ENCODE measurements at regions not wholly inside any gene's neighbourhood (a gene's known extent, or its start where the extent isn't known, plus 50 kb on each side); places are given as distances from the start of the nearest gene placed in this dataset.
"Not testable (repeated sequence)": the region's sequence is repeated elsewhere in the genome, so short reads cannot be mapped to it uniquely, and the experiment has no call there.

DNA sequence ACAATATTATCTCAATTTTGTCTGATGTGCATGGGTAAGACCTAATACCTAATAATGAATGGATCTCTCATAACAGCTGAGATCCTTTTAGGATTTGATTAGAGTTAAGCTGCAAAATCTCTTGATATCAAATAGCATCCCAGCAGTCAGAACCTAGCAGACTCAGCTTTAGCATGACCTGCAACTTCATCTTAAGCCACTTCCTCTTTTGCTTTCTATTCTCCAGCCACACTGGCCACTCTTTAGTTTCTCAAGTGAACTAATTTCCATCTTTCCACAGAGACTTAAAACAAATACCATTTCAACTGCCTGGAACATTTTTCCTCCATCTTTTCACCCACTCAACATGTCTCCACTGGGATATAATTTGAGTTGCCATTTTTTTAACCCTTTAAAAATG lies 1251.6 kb upstream of the ZEB2 start:
- DNase-seq, result no peak

DNA sequence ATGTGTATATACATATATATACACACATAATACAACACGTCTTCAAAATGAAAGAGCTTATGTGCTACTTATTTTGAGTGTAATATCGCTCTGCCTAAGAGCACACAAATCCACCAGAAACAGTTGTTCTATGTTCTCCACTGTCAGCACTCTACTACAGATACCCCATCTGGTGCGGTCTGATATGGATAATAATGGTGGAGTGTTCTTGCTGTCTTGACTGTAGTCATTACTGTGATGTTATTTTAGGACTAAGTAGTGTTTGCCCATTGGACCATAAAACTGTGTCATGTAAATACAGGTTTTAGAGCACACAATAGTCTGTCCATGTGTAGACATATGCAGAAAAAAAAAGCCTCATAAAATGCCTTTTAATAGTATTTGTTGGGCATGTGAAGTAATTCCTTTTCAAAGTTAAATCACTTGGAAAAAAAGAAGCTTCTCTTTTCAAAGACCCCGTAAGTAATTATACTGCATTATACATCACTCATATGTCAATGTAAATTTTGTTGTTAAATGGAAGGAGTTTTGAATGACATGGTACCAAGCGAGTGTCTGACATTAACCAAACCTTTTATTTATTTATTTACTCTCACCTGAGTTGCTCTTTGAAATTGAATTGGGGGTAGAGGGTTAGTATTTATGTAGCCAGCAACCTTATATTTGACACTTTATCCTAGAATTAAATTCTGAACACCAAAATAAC lies 1249.2 kb upstream of the ZEB2 start:
- DNase-seq, result no peak

DNA sequence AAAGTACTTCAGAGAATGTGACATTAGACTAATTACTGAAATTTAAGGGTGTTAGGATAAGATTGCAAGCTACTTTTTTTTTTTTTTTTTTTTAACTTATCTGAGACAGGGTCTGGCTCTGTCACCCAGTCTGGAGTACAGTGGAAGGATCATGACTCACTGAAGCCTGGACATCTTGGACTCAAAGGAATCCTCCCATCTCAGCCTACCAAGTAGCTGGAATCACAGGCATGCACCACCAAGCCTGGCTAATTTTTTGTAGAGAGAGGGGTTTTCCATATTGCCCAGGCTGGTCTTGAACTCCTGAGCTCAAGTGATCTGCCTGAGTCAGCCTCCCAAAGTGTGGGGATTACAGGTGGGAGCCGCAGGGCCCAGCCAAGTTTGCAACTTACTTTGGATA lies 1246.0 kb upstream of the ZEB2 start:
- no peak for DNase-seq

DNA sequence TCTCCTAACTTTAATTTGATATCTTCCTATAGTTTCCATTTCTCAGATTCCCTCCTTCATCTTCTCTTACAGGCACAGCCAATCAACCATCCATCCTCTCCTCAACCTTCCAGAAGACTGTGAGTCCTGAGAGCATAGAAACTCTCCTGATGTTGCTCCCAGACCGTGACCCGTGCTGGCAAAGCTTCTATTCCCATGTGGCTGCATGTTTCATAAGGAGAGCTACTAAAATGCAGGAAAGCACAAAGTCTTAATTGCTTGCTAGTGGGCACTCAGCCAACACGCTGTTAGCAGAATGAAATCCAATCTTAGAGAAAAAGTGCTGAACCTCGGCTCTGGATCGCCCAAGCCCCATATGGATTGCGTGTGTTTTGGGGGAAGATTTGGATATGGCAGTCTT lies 1244.7 kb upstream of the ZEB2 start:
- DNase-seq, result peak; percentile 58

DNA sequence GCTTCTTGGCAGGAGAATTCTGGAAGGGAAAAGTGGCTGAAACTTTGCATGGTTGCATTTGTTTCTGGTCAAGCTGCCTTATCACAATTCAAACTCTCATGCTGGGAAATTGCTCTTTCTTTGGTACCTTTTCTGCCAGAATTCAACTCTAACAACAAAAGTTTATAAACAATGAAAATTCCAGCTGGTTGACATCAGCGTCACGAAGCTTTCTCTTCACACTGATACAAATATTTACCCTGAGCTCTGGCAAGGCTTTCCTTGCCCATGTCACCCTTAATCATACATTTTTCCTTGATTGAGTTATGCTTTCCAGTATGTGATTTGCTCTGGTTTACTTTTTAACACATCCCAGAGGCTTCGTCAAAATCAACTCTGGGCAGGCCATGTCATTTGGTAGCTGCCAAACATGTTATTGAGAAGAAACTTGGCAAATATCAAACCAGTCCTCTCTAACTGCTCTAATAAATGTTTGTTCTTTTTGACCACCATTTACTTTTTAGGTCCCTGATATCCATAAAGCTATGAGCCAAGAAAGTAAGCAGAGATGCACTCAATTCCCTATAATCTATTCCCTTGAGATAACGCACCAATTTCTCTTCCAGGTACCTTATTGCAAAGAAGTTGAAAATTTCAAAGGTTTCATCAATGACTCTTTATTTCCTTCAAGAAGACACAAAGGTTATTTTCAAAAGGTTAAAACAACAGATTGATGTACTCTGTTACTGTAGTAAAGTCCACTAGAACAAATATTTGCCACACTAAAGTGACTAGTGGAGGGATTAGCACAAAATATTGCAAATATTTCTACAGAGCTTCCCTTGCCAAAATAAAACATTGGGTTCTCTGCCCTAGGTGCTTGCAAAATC lies 1241.1 kb upstream of the ZEB2 start:
- DNase-seq, result no peak

DNA sequence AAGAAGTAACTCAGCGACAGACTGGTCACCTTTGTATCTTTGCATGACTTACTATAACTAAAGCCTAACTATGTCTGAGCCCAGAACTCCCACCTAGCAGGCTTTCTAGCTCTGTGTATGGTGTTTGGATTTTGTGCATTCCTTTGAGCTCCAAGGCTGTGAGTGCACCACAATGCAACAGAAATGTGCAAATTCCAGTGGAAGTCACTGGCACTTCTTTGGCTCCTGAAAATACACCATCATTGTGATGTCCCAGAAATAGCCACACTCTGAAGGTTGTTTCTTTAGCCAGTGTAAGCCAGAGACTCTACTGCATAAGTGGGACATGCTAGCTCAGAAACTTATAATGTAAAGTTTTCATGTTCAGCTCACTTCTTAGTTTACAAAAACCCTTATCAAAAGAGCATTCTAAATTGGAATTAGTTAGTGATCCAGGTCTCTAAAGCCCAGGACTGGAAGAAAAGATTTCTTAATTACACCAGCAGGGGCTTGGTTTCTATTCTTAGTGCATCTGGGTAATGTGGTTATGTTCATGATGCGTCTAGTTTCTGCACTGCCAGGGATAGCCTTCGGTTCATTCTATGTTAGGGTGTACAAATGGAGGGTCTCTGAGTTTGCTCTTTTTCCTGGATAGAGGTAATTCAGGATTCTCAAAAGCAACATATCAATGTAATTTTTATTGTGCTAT lies 1239.5 kb upstream of the ZEB2 start:
- DNase-seq, result no peak

DNA sequence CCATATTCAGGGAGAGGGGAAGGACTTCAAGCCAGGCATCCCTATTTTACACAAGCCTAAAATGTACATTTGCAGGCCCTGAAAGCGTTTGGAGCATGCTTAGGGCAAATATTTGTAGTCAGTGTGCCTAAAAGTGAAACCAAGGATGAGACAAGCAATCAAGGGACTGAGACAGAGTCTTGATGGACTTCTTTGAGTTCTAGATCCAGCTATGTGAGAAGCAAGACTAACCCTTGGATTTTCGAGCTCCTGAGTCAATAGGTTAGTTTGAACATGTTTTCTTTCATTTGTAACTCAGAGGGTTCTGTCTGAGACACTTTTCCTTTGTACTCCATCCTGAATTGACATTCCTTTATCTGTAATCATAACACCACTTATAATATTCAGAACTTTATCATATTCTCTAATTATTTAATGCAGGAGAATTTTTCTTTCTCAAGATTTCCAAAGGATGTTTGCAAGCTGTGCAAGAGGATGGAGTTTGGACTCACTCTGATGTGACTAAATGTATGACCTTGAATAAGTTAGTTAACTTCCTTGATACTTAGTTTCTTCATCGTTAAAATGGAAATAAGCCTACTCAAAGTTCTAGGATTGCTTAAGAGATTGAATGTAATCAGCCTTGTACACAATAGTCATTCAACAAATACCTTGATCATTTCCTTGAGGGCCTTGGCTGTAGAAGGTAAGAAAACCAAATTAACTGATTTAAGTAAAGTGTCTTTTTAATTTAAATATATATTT lies 1237.8 kb upstream of the ZEB2 start:
- DNase-seq, result no peak

DNA sequence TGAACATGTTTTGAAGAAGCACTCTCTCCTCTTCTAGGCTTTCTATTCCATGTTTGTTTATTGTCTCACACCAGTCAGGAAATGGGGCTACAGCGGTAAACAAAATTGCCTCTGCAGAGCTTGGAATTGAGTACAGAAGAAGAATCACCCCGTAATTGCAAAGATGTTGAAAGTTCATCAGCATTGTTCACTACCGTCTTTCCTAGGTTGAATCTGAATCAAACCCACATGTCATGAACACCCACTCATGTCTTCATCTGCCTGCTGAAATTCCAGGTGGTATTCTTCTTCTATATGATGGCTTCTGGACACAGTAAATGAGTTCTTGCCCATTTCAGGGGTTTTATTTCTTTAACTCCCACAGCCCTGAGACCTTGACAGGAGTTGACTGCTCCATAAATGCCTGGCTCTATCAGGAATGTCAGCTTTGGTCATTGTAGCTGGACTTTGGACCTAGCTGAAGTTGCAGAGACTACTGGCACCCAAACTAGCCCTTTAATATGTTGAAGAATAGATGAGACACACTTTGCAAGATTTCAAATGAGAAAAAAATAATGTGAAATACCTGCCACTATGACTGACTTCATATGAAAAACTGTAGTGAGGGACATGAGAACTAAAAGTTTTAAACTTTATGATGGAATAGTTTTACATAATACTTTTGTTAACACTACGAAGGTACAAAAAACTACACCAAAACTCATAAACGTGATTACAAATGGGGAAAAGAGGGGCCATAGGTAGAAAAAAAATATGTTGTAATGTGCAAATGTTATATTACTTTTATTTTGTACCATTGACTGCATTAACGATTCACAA lies 1235.3 kb upstream of the ZEB2 start:
- no peak for DNase-seq

DNA sequence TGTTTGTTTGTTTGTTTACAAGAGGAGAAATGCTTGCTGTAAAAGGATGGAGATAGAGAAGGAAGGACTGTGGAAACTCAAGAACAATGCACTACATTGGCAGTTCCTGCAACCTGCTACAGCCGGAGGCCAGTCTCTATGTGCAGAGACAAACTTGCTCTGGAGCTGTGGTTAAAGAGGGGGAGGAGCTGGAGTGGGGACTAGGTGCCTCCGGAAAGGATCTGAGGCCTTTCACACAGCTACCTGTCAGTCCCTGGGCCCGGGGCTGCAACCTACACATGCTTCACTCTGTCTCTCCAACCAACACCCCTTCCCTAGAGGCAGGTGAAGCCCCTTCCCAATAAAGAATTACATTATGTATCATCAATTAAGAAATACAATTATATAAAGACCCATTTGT lies 1234.0 kb upstream of the ZEB2 start:
- DNase-seq, result no peak

DNA sequence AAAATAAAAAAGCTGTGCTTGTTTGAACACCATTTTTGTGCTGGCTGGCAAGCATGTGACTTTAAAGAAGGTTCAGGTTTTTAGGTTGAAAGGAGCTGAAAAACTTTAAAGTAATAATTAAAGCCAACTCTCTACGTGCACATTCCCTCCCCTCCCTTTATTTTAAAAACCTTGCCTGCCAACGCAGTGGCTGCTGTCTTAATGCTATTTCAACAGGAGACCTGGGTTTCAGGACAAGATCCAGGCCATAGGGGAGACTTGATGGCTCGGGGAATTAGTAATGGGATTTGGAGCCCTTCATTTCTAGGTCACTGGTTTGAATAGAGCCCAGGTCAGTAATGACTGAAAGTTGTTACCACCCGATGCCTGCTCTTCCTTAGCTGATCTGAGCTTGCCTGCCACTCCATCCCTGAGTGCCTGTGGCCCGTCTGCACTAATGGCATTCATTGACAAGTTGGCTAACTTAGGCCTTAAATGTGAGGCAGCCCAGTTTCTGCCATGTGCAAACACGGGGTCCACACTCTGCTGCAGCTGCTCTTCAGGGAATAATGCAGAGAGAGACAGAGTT lies 1233.2 kb upstream of the ZEB2 start:
- DNase-seq, result no peak

DNA sequence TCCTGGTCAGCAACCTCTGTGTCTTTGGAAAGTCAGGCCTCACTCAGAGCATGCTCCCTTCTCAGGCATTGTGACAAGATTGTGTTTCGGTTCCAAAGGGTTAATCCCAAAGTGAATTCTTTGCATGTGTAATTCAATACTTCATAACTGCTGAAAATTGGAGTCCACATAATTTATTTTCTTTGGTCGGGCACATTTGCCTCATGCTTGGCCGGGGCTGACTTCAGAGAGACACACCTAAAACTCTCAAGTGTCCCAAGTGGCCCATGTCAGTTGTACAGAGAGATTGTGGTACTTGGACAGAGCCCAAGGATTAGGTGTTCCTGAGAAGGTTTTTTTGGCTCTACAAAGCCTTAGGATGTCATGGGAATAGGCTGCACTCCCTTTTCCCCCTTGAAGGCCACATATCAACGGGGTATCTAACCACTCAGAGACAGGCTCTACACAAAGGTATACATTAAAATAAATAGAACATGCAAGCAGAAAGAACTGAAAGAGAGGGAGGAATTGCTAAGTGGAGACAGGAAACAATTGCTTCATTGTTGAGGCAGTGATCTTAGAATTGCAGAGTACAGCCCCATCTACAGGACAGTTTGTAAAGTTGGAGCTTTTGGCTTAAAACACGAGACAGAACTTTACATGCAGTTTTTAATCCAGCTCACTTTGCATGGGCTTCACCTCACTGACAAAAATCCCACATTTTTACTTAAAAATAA lies 1232.3 kb upstream of the ZEB2 start:
- peak; percentile 74 for DNase-seq

DNA sequence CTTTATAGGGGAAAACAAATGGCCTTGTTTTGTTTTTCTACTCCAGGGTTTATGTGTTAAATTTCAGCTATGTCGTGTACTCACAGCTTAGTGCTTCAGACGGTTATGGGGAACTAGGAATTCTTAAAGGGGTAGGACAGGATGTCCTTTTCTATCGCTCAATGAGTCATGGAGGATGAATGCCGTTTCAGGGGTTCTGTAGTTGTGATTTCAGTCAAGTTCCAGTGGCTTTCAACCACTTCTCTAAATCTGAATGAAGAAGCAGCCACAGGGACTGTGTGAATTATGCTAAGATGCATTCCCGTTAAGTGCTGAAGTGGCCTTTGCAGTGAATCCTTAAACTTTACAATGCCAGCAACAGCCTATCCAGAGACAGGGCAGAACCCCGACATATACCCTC lies 1231.7 kb upstream of the ZEB2 start:
- DNase-seq, result no peak

DNA sequence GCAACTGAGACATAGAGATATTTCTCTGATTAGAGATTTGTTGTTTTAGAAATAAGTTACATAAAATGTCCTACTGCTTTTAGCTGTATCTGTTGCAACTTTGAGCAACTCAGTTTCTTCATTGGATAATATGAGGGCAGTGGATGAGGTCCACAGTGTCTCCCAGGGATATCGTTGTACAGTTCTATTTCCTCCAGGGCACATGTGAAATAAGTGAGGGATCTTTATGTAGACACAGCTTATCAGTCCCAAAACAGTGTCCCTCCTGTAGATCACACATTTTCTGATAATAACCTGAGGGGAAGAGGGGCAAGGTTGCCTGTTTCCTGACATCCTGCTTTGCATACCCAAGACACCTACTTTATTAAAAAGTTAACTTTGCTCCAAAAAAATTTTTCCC lies 1231.2 kb upstream of the ZEB2 start:
- no peak for DNase-seq

DNA sequence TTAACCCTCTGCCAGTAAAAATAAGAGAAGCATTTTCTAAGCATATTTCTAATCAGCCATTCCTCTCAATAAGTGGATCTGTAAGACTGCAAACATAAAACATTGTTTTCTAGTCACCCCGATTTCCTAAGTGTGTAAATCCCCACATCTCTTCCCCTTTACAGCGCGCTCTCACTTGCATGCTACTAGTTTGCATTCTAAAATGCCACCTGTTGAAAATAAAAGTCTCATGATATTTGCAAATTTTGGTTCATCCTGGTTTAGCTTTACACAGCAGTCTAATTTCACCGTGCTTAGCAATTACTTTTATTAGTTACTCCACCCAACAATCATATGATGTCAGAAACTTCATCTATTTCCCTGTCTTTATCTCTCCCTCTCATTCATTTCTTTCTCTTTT lies 1230.7 kb upstream of the ZEB2 start:
- DNase-seq, result no peak

DNA sequence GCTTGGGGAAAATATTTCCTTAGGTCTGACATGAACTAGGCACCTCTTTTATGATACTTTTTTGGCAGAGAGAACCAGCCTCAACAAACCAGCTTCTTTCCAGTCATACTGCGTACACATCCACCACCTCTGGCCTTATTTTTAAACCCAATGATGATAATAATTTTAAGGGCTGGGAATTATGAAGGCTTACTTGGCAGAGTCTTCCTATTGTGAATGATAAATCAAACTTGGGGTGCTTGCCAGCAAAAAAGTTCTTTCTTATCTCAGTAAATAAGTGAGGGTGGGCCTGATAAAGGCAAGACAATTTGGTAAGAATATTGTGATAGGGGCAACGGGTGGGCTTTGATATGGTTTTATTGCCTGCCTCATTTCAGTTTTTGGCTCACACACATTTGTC lies 1230.2 kb upstream of the ZEB2 start:
- no peak for DNase-seq

DNA sequence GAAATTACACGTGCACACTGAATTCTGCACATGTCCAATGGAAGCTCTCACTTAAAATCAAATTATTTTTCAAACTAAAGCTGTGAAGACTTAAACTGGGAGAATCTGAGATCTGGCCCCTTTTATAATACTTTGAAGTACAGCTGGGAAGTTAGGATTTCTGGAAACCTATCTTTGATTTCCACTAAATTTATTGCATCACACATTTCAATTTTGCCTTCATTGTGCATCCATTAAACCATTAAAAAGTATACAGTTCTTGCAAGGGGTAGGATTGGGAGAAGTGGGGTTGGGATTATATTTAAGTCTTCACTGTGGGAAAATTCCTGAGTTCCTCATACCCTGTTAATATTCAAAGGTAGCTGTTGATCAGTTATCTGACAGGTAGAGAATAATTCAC lies 1229.6 kb upstream of the ZEB2 start:
- DNase-seq, result no peak

DNA sequence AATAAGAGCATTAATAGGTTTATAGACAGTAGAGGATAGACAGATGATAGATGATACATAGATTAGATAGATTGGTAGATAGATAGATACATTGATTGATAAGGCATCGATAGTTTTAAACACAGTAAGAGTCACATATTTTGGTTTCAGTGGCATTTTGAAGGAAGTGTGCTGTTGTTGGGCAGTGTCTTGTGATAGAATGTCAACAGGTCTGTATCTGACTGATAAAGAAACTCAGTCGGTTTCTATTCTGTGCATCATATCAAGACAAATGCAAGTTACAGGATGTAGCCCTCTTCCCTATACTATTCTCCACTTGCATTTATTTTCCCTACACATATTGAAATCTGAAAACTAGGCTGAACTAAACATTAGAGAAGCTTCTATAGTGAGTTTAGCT lies 1229.0 kb upstream of the ZEB2 start:
- no peak for DNase-seq

DNA sequence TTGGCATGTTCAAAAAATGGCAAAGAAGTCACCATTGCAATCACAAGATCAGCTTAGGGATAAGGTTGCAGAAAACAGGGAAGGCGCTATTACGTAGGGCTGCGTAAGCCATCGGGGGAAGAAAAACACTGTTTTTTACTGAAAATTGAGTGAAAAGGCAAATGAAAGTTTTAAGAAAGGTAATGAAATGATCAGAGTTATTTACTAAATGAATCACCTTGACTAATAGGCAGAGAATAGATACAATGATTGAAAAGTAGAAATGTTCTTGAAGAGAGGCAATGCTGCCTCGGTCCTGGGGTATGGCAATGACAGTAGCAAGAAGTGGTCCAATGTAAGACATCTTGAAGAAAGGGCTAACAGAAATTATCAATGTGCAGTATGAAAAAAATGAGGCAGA lies 1227.8 kb upstream of the ZEB2 start:
- no peak for DNase-seq

DNA sequence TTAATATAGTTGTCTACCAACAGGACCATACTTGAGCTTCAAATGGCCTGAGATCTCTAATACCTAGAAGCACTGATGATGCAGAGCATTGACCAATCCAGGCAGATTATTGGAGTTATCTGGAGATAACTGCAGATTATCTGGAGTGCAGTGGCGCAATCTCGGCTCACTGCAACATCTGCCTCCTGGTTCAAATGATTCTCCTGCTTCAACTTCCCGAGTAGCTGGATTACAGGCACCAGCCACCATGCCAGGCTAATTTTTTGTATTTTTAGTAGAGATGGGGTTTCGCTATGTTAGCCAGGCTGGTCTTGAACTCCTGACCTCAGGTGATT lies 1225.4 kb upstream of the ZEB2 start:
- not testable (repeated sequence) for DNase-seq

DNA sequence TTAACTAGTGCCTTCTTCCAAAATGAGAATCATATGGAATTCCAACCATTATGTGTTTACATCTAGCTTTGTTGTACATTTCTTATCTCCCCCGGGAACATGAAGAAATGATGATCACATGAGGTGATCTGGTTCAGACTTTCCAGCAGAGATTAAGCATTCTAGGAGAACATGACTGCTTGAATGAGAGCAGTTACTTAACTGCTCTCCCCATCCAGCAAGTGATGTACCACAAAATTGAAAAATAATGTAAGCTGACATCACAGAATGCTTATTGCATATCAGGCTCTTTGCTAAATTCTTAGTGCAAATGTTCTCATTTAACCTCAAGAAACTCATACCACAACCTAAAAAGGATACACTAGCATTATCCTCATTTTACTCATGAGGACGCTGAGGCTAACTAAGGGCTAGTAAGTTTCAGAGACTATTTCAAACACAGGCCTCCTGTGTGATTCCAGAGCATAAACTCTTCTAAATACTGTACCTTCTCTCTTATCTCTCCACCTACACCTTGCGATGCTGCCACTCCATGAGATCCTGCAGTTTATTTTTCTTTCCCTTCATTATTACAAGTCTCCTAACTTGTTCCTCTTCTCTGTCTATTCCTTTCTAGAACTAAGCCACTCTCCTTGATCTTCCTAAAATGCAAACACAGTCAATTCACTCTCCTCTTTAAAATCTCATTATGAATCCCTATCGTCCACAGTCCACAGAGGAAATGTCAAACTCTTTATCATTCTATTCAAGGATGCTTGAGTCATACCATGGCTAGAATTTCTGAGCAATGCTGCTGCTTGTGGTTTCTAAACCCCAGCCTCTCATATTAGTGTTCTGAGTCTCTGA lies 1224.8 kb upstream of the ZEB2 start:
- DNase-seq, result no peak
